ENCODE measurements at regions not wholly inside any gene's neighbourhood (a gene's known extent, or its start where the extent isn't known, plus 50 kb on each side); places are given as distances from the start of the nearest gene placed in this dataset.

- no peak for DNase-seq
These were observed 1105.7 kb downstream of the XPNPEP1 start for GRCh38 chr10:108817584-108817983.

GRCh38 chr10:108817135-108817534 is 1106.2 kb downstream of the XPNPEP1 start:
- no peak for DNase-seq

DNA sequence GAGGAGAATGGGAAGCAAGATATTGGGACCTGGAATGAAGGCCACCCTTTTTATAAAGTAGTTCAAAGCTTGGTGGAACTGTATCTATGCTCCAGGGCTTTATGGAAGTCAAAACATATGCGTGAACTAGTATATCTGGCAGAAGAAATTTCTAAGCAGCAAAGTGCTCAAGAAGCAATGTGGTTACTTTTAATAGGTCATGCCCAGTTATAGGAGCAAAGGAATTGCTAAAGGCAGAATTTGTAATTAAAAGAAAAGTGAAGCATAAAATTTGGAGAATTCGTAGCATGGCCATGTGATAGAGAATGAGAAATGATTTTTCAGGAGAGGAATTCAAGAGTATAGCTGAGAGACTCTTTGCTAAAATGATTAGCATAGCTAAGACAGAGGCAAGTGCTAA is 1110.4 kb downstream of the XPNPEP1 start:
- DNase-seq = no peak

DNA sequence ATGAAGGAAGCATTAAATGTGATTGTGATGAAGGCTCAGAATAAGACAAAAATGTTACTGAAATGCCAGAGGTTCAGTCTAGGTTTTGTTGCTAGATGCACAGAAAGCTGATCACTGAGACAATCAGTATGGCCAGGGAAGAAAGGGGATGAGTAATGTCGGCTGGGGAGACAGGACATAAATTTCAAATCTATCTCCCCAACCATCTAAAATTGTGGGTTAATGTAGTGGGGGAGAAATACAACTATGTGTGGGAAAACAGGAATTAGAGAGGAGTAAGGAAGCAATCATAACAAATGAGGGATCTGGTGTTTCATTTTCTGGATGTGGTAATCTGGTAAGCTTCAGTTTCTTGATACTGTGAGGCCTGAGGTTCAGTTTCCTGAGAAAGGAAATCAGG is 1111.0 kb downstream of the XPNPEP1 start:
- no peak for DNase-seq

DNA sequence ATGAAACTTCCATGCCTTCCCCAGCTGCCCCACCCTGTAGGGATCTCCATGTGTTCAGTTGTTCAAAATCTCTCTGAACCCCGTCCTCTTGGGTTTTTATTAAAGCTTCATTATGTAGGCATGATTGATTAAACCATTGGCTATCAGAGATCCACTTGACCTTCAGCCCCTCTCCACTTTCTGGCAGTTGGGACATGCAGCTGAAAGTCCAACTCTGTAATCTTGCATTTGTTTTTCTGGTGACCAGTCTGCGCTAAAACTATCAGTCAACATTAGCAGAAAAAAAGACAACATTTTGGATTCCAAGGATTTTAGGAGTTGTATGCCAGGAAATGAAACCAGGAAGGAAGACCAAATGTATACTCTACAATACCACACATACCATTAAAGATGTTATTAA is 1115.1 kb downstream of the XPNPEP1 start:
- no peak for DNase-seq

- no peak for DNase-seq
These were observed 1121.4 kb downstream of the XPNPEP1 start for GRCh38 chr10:108801775-108802517.

GRCh38 chr10:108801220-108801619 is 1122.1 kb downstream of the XPNPEP1 start:
- no peak for DNase-seq

GRCh38 chr10:108797573-108797972 is 1125.7 kb downstream of the XPNPEP1 start:
- no peak for DNase-seq

GRCh38 chr10:108791794-108792474 is 1131.4 kb downstream of the XPNPEP1 start:
- DNase-seq = no peak

DNA sequence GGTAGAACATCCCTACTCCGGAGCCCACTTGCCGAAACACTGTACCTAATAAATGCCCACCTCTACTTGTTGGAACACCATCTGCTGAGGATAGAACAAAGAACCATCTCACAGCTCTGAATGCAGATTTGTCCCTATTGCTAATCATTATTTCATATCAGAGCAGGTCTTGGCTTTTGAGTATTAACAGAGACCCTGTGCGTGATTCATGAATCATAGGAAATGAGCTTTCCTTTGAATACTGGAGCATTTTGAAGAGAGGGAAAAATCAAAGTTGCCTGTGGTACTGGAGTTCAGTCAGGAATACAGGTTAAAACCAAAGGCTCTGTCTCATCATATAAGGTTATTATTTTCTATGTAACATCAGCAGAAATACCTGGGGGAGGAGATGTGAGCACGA is 1132.3 kb downstream of the XPNPEP1 start:
- no peak for DNase-seq

GRCh38 chr10:108789919-108790318 is 1133.4 kb downstream of the XPNPEP1 start:
- no peak for DNase-seq

DNA sequence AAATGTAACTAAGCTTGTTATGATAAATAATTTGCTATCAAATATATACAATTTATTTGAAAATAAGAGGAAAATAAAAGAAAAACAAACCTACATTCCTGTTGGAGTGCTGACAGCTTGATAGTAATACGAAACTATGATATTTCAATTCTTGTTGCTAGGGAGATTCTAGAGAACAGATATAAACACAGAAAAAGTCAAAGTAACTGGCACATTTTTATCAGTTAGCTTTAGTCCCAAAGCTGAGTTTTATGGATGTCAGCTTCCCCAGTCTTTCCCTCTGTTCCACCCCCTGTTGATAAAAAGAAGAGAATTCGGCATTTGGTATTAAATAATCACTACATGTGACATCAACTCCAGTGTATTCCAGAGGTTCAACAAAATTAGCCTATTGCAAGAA is 1134.0 kb downstream of the XPNPEP1 start:
- no peak for DNase-seq

DNA sequence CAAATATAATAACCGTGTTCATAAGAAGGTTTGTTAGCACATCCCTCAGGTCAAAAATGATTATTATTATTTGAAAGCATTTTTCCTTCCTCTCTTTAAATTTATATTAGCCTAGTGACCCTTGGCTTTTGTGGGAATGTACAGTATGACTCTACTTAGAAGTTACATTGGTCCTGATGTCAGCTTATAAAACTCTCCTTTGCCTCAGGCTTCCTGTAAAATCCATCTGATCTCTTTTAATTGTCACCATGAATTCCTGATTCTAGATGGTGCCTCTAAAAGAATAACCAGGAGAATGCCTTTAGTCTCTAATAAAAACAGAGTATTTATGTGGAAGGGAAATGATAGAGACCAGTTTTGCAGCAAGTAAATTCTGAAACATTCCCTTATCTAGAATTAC is 1134.4 kb downstream of the XPNPEP1 start:
- DNase-seq = no peak

- DNase-seq = no peak
These were observed 1135.4 kb downstream of the XPNPEP1 start for GRCh38 chr10:108787932-108788331.

DNA sequence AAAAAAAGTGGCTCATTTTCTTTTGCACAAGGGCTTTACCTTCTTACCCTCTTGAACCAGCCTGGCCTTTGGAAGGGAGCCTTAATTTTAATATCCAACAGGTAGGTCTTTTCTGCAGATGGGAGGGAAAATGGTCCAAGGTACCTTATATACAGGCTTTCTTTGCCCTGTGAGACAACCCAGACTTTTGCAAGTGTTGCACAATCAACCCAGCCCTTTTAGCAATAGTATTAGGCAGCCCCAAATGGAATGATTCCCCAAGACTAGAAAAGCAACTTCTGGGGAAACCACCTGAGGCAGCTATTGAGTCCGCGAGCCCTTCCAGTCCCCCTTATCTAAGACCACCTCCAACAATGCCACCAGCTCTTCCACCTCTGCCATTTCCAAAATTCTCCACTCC is 1138.3 kb downstream of the XPNPEP1 start:
- no peak for DNase-seq

- DNase-seq = no peak
These were observed 1138.8 kb downstream of the XPNPEP1 start for GRCh38 chr10:108784534-108784933.

GRCh38 chr10:108783897-108784296 is 1139.4 kb downstream of the XPNPEP1 start:
- peak; percentile 73 for DNase-seq

GRCh38 chr10:108782411-108782810 is 1140.9 kb downstream of the XPNPEP1 start:
- DNase-seq = no peak

GRCh38 chr10:108779501-108779900 is 1143.8 kb downstream of the XPNPEP1 start:
- no peak for DNase-seq

GRCh38 chr10:108775911-108776475 is 1147.3 kb downstream of the XPNPEP1 start:
- DNase-seq = no peak

DNA sequence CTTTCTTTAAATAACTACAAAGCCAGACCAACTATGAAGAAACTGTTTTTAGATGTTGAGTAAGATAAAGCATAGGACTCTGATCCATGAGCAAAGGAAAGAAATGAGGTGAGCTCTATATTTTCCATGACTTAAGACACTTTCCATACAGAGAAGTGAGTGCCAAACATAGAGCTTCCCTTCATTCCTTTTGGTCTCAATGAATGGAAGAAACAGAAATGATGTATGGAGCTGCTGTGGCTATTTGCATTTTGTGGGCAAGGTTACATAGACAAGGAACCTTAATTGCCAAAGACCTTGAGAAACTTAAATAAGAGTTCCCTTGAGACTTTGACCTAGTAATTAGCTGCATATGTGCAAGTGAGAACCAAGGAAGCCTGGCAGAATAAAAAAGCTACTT is 1152.2 kb downstream of the XPNPEP1 start:
- no peak for DNase-seq

- DNase-seq = no peak
These were observed 1157.5 kb downstream of the XPNPEP1 start for GRCh38 chr10:108765794-108766193.

GRCh38 chr10:108757946-108758345 is 1165.4 kb downstream of the XPNPEP1 start:
- DNase-seq = peak; percentile 78

DNA sequence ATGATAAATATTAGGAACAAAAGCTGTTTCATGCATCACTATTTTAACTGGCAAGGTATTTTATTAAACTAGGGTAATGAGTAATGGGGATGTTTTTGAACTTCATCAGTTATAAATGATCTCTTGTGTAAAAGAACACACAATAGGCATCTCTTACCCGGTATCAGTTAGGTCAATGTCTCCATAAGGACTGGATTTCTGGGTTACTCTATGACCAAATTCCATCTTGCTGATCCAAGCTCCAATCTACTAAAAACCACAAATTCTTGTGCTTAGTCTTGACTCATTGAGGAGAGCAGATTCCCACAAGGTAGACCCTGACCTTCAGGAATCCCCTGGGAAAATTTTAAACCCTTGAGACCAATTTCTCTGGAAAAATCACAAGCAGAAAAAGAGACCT is 1167.7 kb downstream of the XPNPEP1 start:
- DNase-seq = no peak

All from islet precursor cell (in vitro differentiated cells).